HepG2 (cell line): ENCODE measurements at regions not wholly inside any gene's neighbourhood (a gene's known extent, or its start where the extent isn't known, plus 50 kb on each side); places are given as distances from the start of the nearest gene placed in this dataset.

ENCODE experiments used
- ATAC-seq: fragments of 200-7000 bp; cut with Tn5 transposase; 3 replicates; pipeline ENCODE4 v1.9.1; 2020; ENCODE audit warnings: mild to moderate bottlenecking, moderate library complexity
- BruUV-seq: library from RNA; stranded (reverse); fragments of 400-500 nt; replicated peaks from 2 replicates; lab custom pipeline; 2021; lab: Mats Ljungman, UMichigan
- CTCF ChIA-PET: fragments of 300-600 bp; formaldehyde crosslinking; extraction: SDS; loops from one replicate; lab custom pipeline; 2021; ENCODE audit warnings: low total read pairs, inconsistent platforms, low intra/inter-chr PET ratio; lab: Yijun Ruan, JAX
- POLR2A ChIA-PET: fragments of 350-600 bp; sonication (Branson Sonifier 250); formaldehyde crosslinking; loops from one replicate; lab custom pipeline; 2020; ENCODE audit warnings: antibody characterized with exemption, inconsistent platforms; lab: Yijun Ruan, JAX
- DNase-seq: peaks from one replicate; pipeline ENCODE4 v3.0.0-alpha.2; 2015; ENCODE audit warnings: low spot score
- FAIRE-seq: peaks from 3 replicates; lab custom pipeline; 2011; peaks lifted over from hg19 to GRCh38; lab: Jason Lieb, UNC
- H2AFZ ChIP-seq: one replicate; pipeline ENCODE4 v1.6.1; 2011; ENCODE audit warnings: low read length, inconsistent platforms
- H3K27ac ChIP-seq: fragments of 300-600 bp; 3 replicates; pipeline ENCODE4 v1.8.0; 2011; ENCODE audit warnings: mixed run types, mild to moderate bottlenecking, mixed read lengths, low read length, inconsistent platforms; ENCODE audit not compliant: insufficient read depth; ENCODE audit errors: extremely low read length
- H3K27me3 ChIP-seq, 2 experiments: fragments of 200-600 bp in 1 of 2; 2 replicates in 1 of 2; 3 replicates in 1 of 2; pipeline versions ENCODE4 v1.6.0 to v1.8.0; 2011; ENCODE audit warnings: low read length in 2 of 2, mild to moderate bottlenecking in 2 of 2, moderate library complexity in 2 of 2, inconsistent platforms in 1 of 2; ENCODE audit not compliant: insufficient read depth in 2 of 2, control insufficient read depth in 1 of 2
- H3K36me3 ChIP-seq, 2 experiments: fragments of 200-600 bp in 1 of 2; replicated peaks in 1 of 2; 2 replicates in 1 of 2; 3 replicates in 1 of 2; pipeline versions ENCODE4 v1.5.1 to v1.8.0; 2011; ENCODE audit warnings: low read length in 2 of 2, inconsistent platforms in 1 of 2; ENCODE audit not compliant: insufficient read depth in 2 of 2, control insufficient read depth in 1 of 2
- H3K4me1 ChIP-seq: 2 replicates; pipeline ENCODE4 v1.5.1; 2012; ENCODE audit warnings: low read length, inconsistent platforms; ENCODE audit not compliant: insufficient read depth
- H3K4me2 ChIP-seq: 2 replicates; pipeline ENCODE4 v1.6.0; 2011; ENCODE audit warnings: low read depth, low read length, inconsistent platforms
- H3K4me3 ChIP-seq, 3 experiments: fragments of 200-600 bp in 1 of 3; sonication (generic), shearing (Covaris generic) in 1 of 3; replicated peaks in 1 of 3; 2 replicates each; pipeline ENCODE4 v1.5.1; 2011 to 2016; ENCODE audit warnings: low read length in 3 of 3, inconsistent platforms in 2 of 3, low read depth in 2 of 3, mild to moderate bottlenecking in 2 of 3, control low read depth in 1 of 3, mixed read lengths in 1 of 3; ENCODE audit not compliant: insufficient read depth in 1 of 3
- H3K79me2 ChIP-seq: one replicate; pipeline ENCODE4 v1.6.1; 2011; ENCODE audit warnings: low read length, inconsistent platforms; ENCODE audit not compliant: insufficient read depth
- H3K9ac ChIP-seq: 2 replicates; pipeline ENCODE4 v1.6.0; 2011; ENCODE audit warnings: mild to moderate bottlenecking, low read depth, low read length, inconsistent platforms; ENCODE audit not compliant: insufficient read depth
- H3K9me3 ChIP-seq: 2 replicates; pipeline ENCODE4 v1.5.1; 2012; ENCODE audit warnings: mild to moderate bottlenecking, low read length
- H4K20me1 ChIP-seq: 2 replicates; pipeline ENCODE4 v1.6.0; 2011; ENCODE audit warnings: inconsistent platforms, mild to moderate bottlenecking, low read length, moderate library complexity; ENCODE audit not compliant: insufficient read depth
- AKAP8 ChIP-seq: sonication (generic); formaldehyde crosslinking; IDR thresholded peaks from 2 replicates; pipeline ENCODE4 v1.5.1; 2020; ENCODE audit warnings: mild to moderate bottlenecking, missing genetic modification reagents
- BATF2 ChIP-seq: sonication (generic); formaldehyde crosslinking; IDR thresholded peaks from 2 replicates; pipeline ENCODE4 v1.8.0; 2022; ENCODE audit warnings: mild to moderate bottlenecking, missing genetic modification reagents, moderate library complexity
- CAMTA2 ChIP-seq: sonication (generic); formaldehyde crosslinking; IDR thresholded peaks from 2 replicates; pipeline ENCODE4 v1.4.0; 2020; ENCODE audit warnings: mild to moderate bottlenecking, missing genetic modification reagents, borderline replicate concordance
- ERF ChIP-seq: IDR thresholded peaks from 2 replicates; pipeline ENCODE4 v1.6.1; 2018; ENCODE audit warnings: missing biosample characterization, missing genetic modification reagents
- IKZF5 ChIP-seq: IDR thresholded peaks from 2 replicates; pipeline ENCODE4 v1.6.1; 2018; ENCODE audit warnings: missing genetic modification reagents, mild to moderate bottlenecking, missing compliant biosample characterization
- MTA1 ChIP-seq: sonication (generic); formaldehyde crosslinking; IDR thresholded peaks from 2 replicates; pipeline ENCODE4 v1.4.0; 2020; ENCODE audit warnings: missing genetic modification reagents, mild to moderate bottlenecking, borderline replicate concordance
- MXD3 ChIP-seq: IDR thresholded peaks from 2 replicates; pipeline ENCODE4 v1.6.1; 2016; ENCODE audit warnings: mild to moderate bottlenecking, missing biosample characterization, missing genetic modification reagents
- RORA ChIP-seq: sonication (generic); formaldehyde crosslinking; IDR thresholded peaks from 2 replicates; pipeline ENCODE4 v1.5.0; 2020; ENCODE audit warnings: mild to moderate bottlenecking, missing genetic modification reagents, moderate library complexity
- ZBTB38 ChIP-seq: sonication (generic); formaldehyde crosslinking; IDR thresholded peaks from 2 replicates; pipeline ENCODE4 v1.5.1; 2020; ENCODE audit warnings: mild to moderate bottlenecking, missing genetic modification reagents
- ZNF530 ChIP-seq: sonication (generic); formaldehyde crosslinking; IDR thresholded peaks from 2 replicates; pipeline ENCODE4 v1.5.0; 2020; ENCODE audit warnings: low read depth, mild to moderate bottlenecking, missing genetic modification reagents
- WGBS: methylation state at CpG from one replicate; pipeline ENCODE4 v1.1.6; 2017; ENCODE audit warnings: low lambda C conversion rate; 5-methylcytosine and 5-hydroxymethylcytosine counted together
- in situ Hi-C: cut with HindIII; loops from 2 replicates; pipeline ENCODE4 v1.10.0; 2017; ENCODE audit warnings: low pct_unique_long_range_greater_than_20kb; ENCODE audit not compliant: extremely low pct_ligation_motif_present
- intact Hi-C: fragments of 100-400 bp; cut with micrococcal nuclease; formaldehyde crosslinking; loops from one replicate; pipeline ENCODE4 v1.10.0; 2022; ENCODE audit not compliant: unreplicated experiment

- TF ChIP-seq BATF2 (CRISPR knock-in tag), result no peak
- no peak for TF ChIP-seq IKZF5 (CRISPR knock-in tag)
Observed at GRCh38 chr10:109104806-109105205, 818.5 kb downstream of the XPNPEP1 start (continued).

GRCh38 chr10:109103278-109103677 is 820.0 kb downstream of the XPNPEP1 start:
- no peak overlapping the region for H2AFZ ChIP-seq
- H3K27ac ChIP-seq, result no peak overlapping the region
- FAIRE-seq (no peak), ATAC-seq (no peak)
- intact Hi-C loops, result no loop called here
- H3K4me2 ChIP-seq, result no peak overlapping the region
- no peaks in the 10 kb centered on the region for H4K20me1 ChIP-seq
- no TSS peak for BruUV-seq
- WGBS, result 0% methylated on average over 2 of the region's 2 CpGs
- no peaks in the 10 kb centered on the region for H3K4me1 ChIP-seq
- no peaks in the 10 kb centered on the region for H3K79me2 ChIP-seq
- H3K36me3 ChIP-seq, result no peaks in the 10 kb centered on the region
- TF ChIP-seq RORA (CRISPR knock-in tag) (no peak), CAMTA2 (no peak), AKAP8 (CRISPR knock-in tag) (no peak), MTA1 (no peak), ZNF530 (CRISPR knock-in tag) (no peak), ZBTB38 (CRISPR knock-in tag) (no peak), MXD3 (CRISPR knock-in tag) (no peak), ERF (CRISPR knock-in tag) (no peak)
- TF ChIP-seq, all 625 proteins: peak for 0
- Histone ChIP-seq H3K4me3 (no peak overlapping the region), H3K9me3 (peaks cover 52% of the 10 kb centered on the region), H3K27me3 (no peaks in the 10 kb centered on the region), H3K9ac (no peak overlapping the region)
- POLR2A ChIA-PET, result no interaction called here
- CTCF ChIA-PET, result no interaction called here
- no peak for DNase-seq
- in situ Hi-C loops, result no loop called here
